ENCODE measurements at regions not wholly inside any gene's neighbourhood (a gene's known extent, or its start where the extent isn't known, plus 50 kb on each side); places are given as distances from the start of the nearest gene placed in this dataset.
"Not testable (repeated sequence)": the region's sequence is repeated elsewhere in the genome, so short reads cannot be mapped to it uniquely, and the experiment has no call there.

- not testable (repeated sequence) for DNase-seq
Measured at GRCh38 chr2:67780841-67781240, 282.0 kb downstream of the C1D start.

GRCh38 chr2:67782443-67782842 is 280.4 kb downstream of the C1D start:
- no peak for DNase-seq

- DNase-seq = no peak
Measured at GRCh38 chr2:67783026-67783425, 279.8 kb downstream of the C1D start.

GRCh38 chr2:67790622-67791021 is 272.2 kb downstream of the C1D start:
- no peak for DNase-seq

- DNase-seq = no peak
Measured at GRCh38 chr2:67792191-67792590, 270.6 kb downstream of the C1D start.

- DNase-seq = no peak
Measured at GRCh38 chr2:67792681-67793091, 270.1 kb downstream of the C1D start.

GRCh38 chr2:67797801-67798540 is 264.8 kb downstream of the C1D start:
- DNase-seq = no peak

GRCh38 chr2:67798541-67799160 is 264.2 kb downstream of the C1D start:
- DNase-seq = no peak

- peak in 1 of 3 experiments; percentile 12 for DNase-seq
Measured at GRCh38 chr2:67799886-67800285, 262.9 kb downstream of the C1D start.

GRCh38 chr2:67802291-67802690 is 260.5 kb downstream of the C1D start:
- DNase-seq = no peak

GRCh38 chr2:67802824-67803223 is 260.0 kb downstream of the C1D start:
- DNase-seq = no peak

GRCh38 chr2:67806816-67807215 is 256.0 kb downstream of the C1D start:
- DNase-seq = no peak

- no peak for DNase-seq
Measured at GRCh38 chr2:67808112-67808511, 254.7 kb downstream of the C1D start.

- DNase-seq = no peak
Measured at GRCh38 chr2:67812682-67813081, 250.1 kb downstream of the C1D start.

GRCh38 chr2:67823726-67824125 is 239.1 kb downstream of the C1D start:
- no peak for DNase-seq

GRCh38 chr2:67824186-67824585 is 238.6 kb downstream of the C1D start:
- no peak for DNase-seq

GRCh38 chr2:67825476-67825875 is 237.3 kb downstream of the C1D start:
- DNase-seq = no peak

- peak in 2 of 3 experiments; percentile 49 to 68 for DNase-seq
Measured at GRCh38 chr2:67828066-67828465, 234.7 kb downstream of the C1D start.

- DNase-seq = no peak
Measured at GRCh38 chr2:67829470-67829869, 233.3 kb downstream of the C1D start.

- DNase-seq = no peak
Measured at GRCh38 chr2:67833632-67834031, 229.2 kb downstream of the C1D start.

GRCh38 chr2:67834482-67834881 is 228.3 kb downstream of the C1D start:
- DNase-seq = no peak

GRCh38 chr2:67835266-67835665 is 227.5 kb downstream of the C1D start:
- no peak for DNase-seq

GRCh38 chr2:67836866-67837265 is 225.9 kb downstream of the C1D start:
- DNase-seq = no peak

GRCh38 chr2:67838205-67838604 is 224.6 kb downstream of the C1D start:
- DNase-seq = no peak

GRCh38 chr2:67839242-67839641 is 223.6 kb downstream of the C1D start:
- DNase-seq = no peak

Data from NCI-H1417 (cell line).